Neural progenitor cell (in vitro differentiated cells): ENCODE measurements at regions not wholly inside any gene's neighbourhood (a gene's known extent, or its start where the extent isn't known, plus 50 kb on each side); places are given as distances from the start of the nearest gene placed in this dataset. TPM values are rescaled to one million over a fixed set of nuclear protein-coding genes. Genes with fewer than 3 reads are reported as not detected.

Experiments used
- DNase-seq: peaks from one replicate; pipeline ENCODE4 v3.0.0-alpha.2; 2016; ENCODE audit warnings: low spot score
- H2AFZ ChIP-seq: fragments of 200-600 bp; sonication (generic); replicated peaks from 2 replicates; pipeline ENCODE4 v1.6.1; 2016; ENCODE audit warnings: antibody characterized with exemption
- H3F3A ChIP-seq: fragments of 200-600 bp; sonication (generic); 2 replicates; pipeline ENCODE4 v1.6.1; 2016; ENCODE audit warnings: antibody characterized with exemption, low read depth
- H3K27ac ChIP-seq: fragments of 200-600 bp; sonication (generic); 2 replicates; pipeline ENCODE4 v1.5.1; 2016; ENCODE audit warnings: mild to moderate bottlenecking
- H3K27me3 ChIP-seq: fragments of 200-600 bp; sonication (generic); 2 replicates; pipeline ENCODE4 v1.6.1; 2016; ENCODE audit warnings: mild to moderate bottlenecking, moderate library complexity
- H3K36me3 ChIP-seq: fragments of 200-600 bp; sonication (generic); 2 replicates; pipeline ENCODE4 v1.5.1; 2016
- H3K4me1 ChIP-seq: fragments of 200-600 bp; sonication (generic); 2 replicates; pipeline ENCODE4 v1.6.1; 2016; ENCODE audit warnings: mixed run types
- H3K4me2 ChIP-seq: fragments of 200-600 bp; sonication (generic); 2 replicates; pipeline ENCODE4 v1.6.1; 2016
- H3K4me3 ChIP-seq: fragments of 200-600 bp; sonication (generic); 2 replicates; pipeline ENCODE4 v1.5.1; 2016
- H3K79me2 ChIP-seq: fragments of 200-600 bp; sonication (generic); 2 replicates; pipeline ENCODE4 v1.6.1; 2016; ENCODE audit warnings: low read depth
- H3K9ac ChIP-seq: fragments of 200-600 bp; sonication (generic); 2 replicates; pipeline ENCODE4 v1.6.1; 2016
- H3K9me3 ChIP-seq: fragments of 200-600 bp; sonication (generic); 2 replicates; pipeline ENCODE4 v1.5.1; 2016; ENCODE audit warnings: low read depth
- H4K20me1 ChIP-seq: fragments of 200-600 bp; sonication (generic); 2 replicates; pipeline ENCODE4 v1.6.1; 2016; ENCODE audit warnings: low read depth
- H3K27ac Mint-ChIP-seq: 3 replicates; pipeline ENCODE4 v1.8.0; 2021; ENCODE audit warnings: mixed read lengths
- H3K27me3 Mint-ChIP-seq: 2 replicates; pipeline ENCODE4 v1.8.0; 2022; ENCODE audit warnings: low read depth, mild to moderate bottlenecking, inconsistent platforms, moderate library complexity, mixed read lengths; ENCODE audit not compliant: insufficient read depth
- H3K36me3 Mint-ChIP-seq: 3 replicates; pipeline ENCODE4 v1.8.0; 2021; ENCODE audit warnings: mixed read lengths
- H3K4me1 Mint-ChIP-seq: 3 replicates; pipeline ENCODE4 v1.8.0; 2021; ENCODE audit warnings: mixed read lengths
- H3K4me3 Mint-ChIP-seq: 3 replicates; pipeline ENCODE4 v1.8.0; 2021; ENCODE audit warnings: mild to moderate bottlenecking, moderate library complexity, mixed read lengths
- H3K9me3 Mint-ChIP-seq: 3 replicates; pipeline ENCODE4 v1.8.0; 2020; ENCODE audit warnings: mixed read lengths
- EZH2 ChIP-seq: fragments of 200-600 bp; sonication (generic); IDR thresholded peaks from 2 replicates; pipeline ENCODE4 v1.6.1; 2017; ENCODE audit warnings: antibody characterized with exemption, mild to moderate bottlenecking, moderate library complexity
- EZH2phosphoT487 ChIP-seq: fragments of 200-600 bp; sonication (generic); IDR thresholded peaks from 2 replicates; pipeline ENCODE4 v1.6.1; 2017; ENCODE audit warnings: antibody characterized with exemption
- microRNA-seq: library from miRNA; unstranded; fragments of <30 nt; microRNA quantifications from one replicate; pipeline ENCODE4, GENCODE V29; 2016
- small RNA-seq: library from RNA; depleted of rRNA; stranded (forward); fragments of <200 nt; gene quantifications from one replicate; pipeline ENCODE3, GENCODE V24; 2015
- TF ChIP-seq, protein P1 (sequence below): fragments of 200-600 bp; sonication (generic); IDR thresholded peaks from 2 replicates; pipeline ENCODE4 v1.5.1; 2017; ENCODE audit warnings: antibody characterized with exemption, mild to moderate bottlenecking

- peaks cover 86% of the 10 kb centered on the region for H3K4me1 Mint-ChIP-seq
- no peaks in the 10 kb centered on the region for H3K9me3 ChIP-seq
- peak overlapping the region; percentile 84 for H2AFZ ChIP-seq
- peak overlapping the region; percentile 81 for H3K4me3 Mint-ChIP-seq
- no peaks in the 10 kb centered on the region for H3K36me3 Mint-ChIP-seq
- no peak for DNase-seq
- no peak overlapping the region for H3K4me3 ChIP-seq
- no peaks in the 10 kb centered on the region for H4K20me1 ChIP-seq
- H3K4me1 ChIP-seq: peaks cover 47% of the 10 kb centered on the region
- H3K4me2 ChIP-seq: peak overlapping the region; percentile 71
- no peaks in the 10 kb centered on the region for H3K9me3 Mint-ChIP-seq
- no peaks in the 10 kb centered on the region for H3K27me3 ChIP-seq
- H3K36me3 ChIP-seq: no peaks in the 10 kb centered on the region
- H3K27me3 Mint-ChIP-seq: peaks cover 5% of the 10 kb centered on the region
- TF ChIP-seq, protein P1, sequence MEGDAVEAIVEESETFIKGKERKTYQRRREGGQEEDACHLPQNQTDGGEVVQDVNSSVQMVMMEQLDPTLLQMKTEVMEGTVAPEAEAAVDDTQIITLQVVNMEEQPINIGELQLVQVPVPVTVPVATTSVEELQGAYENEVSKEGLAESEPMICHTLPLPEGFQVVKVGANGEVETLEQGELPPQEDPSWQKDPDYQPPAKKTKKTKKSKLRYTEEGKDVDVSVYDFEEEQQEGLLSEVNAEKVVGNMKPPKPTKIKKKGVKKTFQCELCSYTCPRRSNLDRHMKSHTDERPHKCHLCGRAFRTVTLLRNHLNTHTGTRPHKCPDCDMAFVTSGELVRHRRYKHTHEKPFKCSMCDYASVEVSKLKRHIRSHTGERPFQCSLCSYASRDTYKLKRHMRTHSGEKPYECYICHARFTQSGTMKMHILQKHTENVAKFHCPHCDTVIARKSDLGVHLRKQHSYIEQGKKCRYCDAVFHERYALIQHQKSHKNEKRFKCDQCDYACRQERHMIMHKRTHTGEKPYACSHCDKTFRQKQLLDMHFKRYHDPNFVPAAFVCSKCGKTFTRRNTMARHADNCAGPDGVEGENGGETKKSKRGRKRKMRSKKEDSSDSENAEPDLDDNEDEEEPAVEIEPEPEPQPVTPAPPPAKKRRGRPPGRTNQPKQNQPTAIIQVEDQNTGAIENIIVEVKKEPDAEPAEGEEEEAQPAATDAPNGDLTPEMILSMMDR: no peak
- no peak for TF ChIP-seq EZH2phosphoT487
- TF ChIP-seq EZH2: no peak
- peak overlapping the region; percentile 88 for H3K27ac ChIP-seq
- H3F3A ChIP-seq: peaks cover 18% of the 10 kb centered on the region
- no peak overlapping the region for H3K9ac ChIP-seq
- H3K79me2 ChIP-seq: no peaks in the 10 kb centered on the region
- peak overlapping the region; percentile 100 for H3K27ac Mint-ChIP-seq
Observed at GRCh38 chr2:64403426-64403825, 50.5 kb upstream of the LGALSL start.

- Mint-ChIP-seq H3K27ac (peak overlapping the region; percentile 100), H3K36me3 (no peaks in the 10 kb centered on the region), H3K9me3 (no peaks in the 10 kb centered on the region), H3K27me3 (peaks cover 5% of the 10 kb centered on the region), H3K4me1 (peaks cover 82% of the 10 kb centered on the region), H3K4me3 (peak overlapping the region; percentile 81)
- DNase-seq: peak; percentile 89
- Histone ChIP-seq H3K36me3 (no peaks in the 10 kb centered on the region), H4K20me1 (no peaks in the 10 kb centered on the region), H3K4me1 (peaks cover 47% of the 10 kb centered on the region), H2AFZ (peak overlapping the region; percentile 84), H3K4me3 (peak overlapping the region; percentile 26), H3K4me2 (peak overlapping the region; percentile 71), H3K27me3 (no peaks in the 10 kb centered on the region), H3F3A (peaks cover 18% of the 10 kb centered on the region), H3K9ac (no peak overlapping the region), H3K79me2 (no peaks in the 10 kb centered on the region), H3K27ac (peak overlapping the region; percentile 88), H3K9me3 (no peaks in the 10 kb centered on the region)
- TF ChIP-seq, protein P1: no peak
Observed at GRCh38 chr2:64404002-64404731, 49.8 kb upstream of the LGALSL start.

Small RNA genes in the stretch of these regions (microRNA-seq; reads per million reads assigned to microRNA genes)
- gene MIR4433A (not detected), gene MIR4433B (not detected)

Small RNA genes in the stretch of these regions (small RNA-seq; reads per million reads assigned to genes)
- gene AC012368.3: not detected
- not detected for gene MIR4433B
